ENCODE measurements at regions not wholly inside any gene's neighbourhood (a gene's known extent, or its start where the extent isn't known, plus 50 kb on each side); places are given as distances from the start of the nearest gene placed in this dataset.

- Histone ChIP-seq H3K79me2 (ENCODE audit: insufficient read depth, low read length) (no peaks in the 10 kb centered on the region), H4K91ac (ENCODE audit: insufficient read length, low read depth, low read length) (no peak overlapping the region), H3T11ph (ENCODE audit: low read length) (no peak overlapping the region), H3K4me1 (ENCODE audit: insufficient read depth, low read length) (no peaks in the 10 kb centered on the region; the same call in 1 of the 2 replicates), H3K4ac (ENCODE audit: low read depth, low read length) (no peak overlapping the region), H3K9ac (ENCODE audit: extremely low read depth, insufficient read length, low read length) (no peak overlapping the region), H3K14ac (ENCODE audit: insufficient read depth, low read length) (no peak overlapping the region), H2BK20ac (ENCODE audit: low read depth, low read length, poor library complexity, severe bottlenecking) (no peak overlapping the region), H2AFZ (ENCODE audit: low read length) (no peak overlapping the region), H3K23ac (ENCODE audit: insufficient read length, low read depth, low read length) (no peak overlapping the region), H3K27me3 (ENCODE audit: insufficient read depth, low read length) (no peaks in the 10 kb centered on the region), H2AK5ac (ENCODE audit: insufficient read length, low read length) (no peak overlapping the region), H3K27ac (ENCODE audit: insufficient read length, low read depth, low read length) (no peak overlapping the region), H3K4me2 (ENCODE audit: insufficient read depth, insufficient read length, low read length) (no peak overlapping the region), H2BK120ac (ENCODE audit: low read depth, low read length, poor library complexity, severe bottlenecking) (no peak overlapping the region), H2BK5ac (ENCODE audit: insufficient read length, low read length) (no peak overlapping the region), H3K9me3 (ENCODE audit: control insufficient read depth, low read depth, low read length) (no peaks in the 10 kb centered on the region), H3K23me2 (ENCODE audit: insufficient read length, low read depth, low read length, poor library complexity, severe bottlenecking) (no peaks in the 10 kb centered on the region), H3K56ac (ENCODE audit: insufficient read length, low read depth, low read length) (no peak overlapping the region), H2BK15ac (ENCODE audit: low read depth, low read length) (no peak overlapping the region), H4K8ac (replicated peaks; ENCODE audit: insufficient read length, low read depth, low read length) (no peak overlapping the region), H3K79me1 (ENCODE audit: insufficient read depth, low read depth, low read length, poor library complexity, severe bottlenecking) (no peaks in the 10 kb centered on the region), H2BK12ac (ENCODE audit: insufficient read length, low read depth, low read length) (no peak overlapping the region), H3K18ac (ENCODE audit: insufficient read length, low read depth, low read length) (no peak overlapping the region), H4K20me1 (ENCODE audit: control insufficient read depth, insufficient read depth, insufficient read length) (no peaks in the 10 kb centered on the region), H4K5ac (ENCODE audit: insufficient read length, low read depth, low read length) (no peak overlapping the region)
- H3K36me3 Mint-ChIP-seq (ENCODE audit: insufficient read depth in 1 of 3, low read depth in 3 of 3), result no peaks in the 10 kb centered on the region
- no CpG with 5 or more reads among the region's 2 CpGs for WGBS (ENCODE audit: extremely low coverage, insufficient read length, low lambda C conversion rate)
- no peak for TF ChIP-seq CTCF (conservative IDR thresholded peaks at IDR 0.05)
- no peaks in the 10 kb centered on the region for H3K27me3 Mint-ChIP-seq (ENCODE audit: low read depth)
- H3K4me1 Mint-ChIP-seq, result peaks cover 16 to 18% of the 10 kb centered on the region in 2 experiments
- no peak overlapping the region for H3K4me3 Mint-ChIP-seq
- no peak for DNase-seq
- H3K27ac Mint-ChIP-seq, result no peak overlapping the region
- H3K9me3 Mint-ChIP-seq, result no peaks in the 10 kb centered on the region
These were observed 381.4 kb downstream of the PLPP3 start for GRCh38 chr1:56197946-56198345.

Measured in H9 (cell line).